GM12891 (cell line): ENCODE measurements at regions not wholly inside any gene's neighbourhood (a gene's known extent, or its start where the extent isn't known, plus 50 kb on each side); places are given as distances from the start of the nearest gene placed in this dataset.

Source experiments
- PAX5 ChIP-seq: IDR thresholded peaks from 2 replicates; pipeline ENCODE4 v1.6.1; 2011; ENCODE audit warnings: low read length, moderate library complexity, mild to moderate bottlenecking; ENCODE audit not compliant: insufficient read depth, severe bottlenecking
- POLR2A ChIP-seq: IDR thresholded peaks from 2 replicates; pipeline ENCODE4 v1.6.1; 2011; ENCODE audit warnings: low read depth, low read length, control low read depth
- POLR2AphosphoS5 ChIP-seq: IDR thresholded peaks from 2 replicates; pipeline ENCODE4 v1.6.1; 2011; ENCODE audit warnings: low read depth, low read length, control low read depth
- POU2F2 ChIP-seq: IDR thresholded peaks from 2 replicates; pipeline ENCODE4 v1.6.1; 2011; ENCODE audit warnings: low read depth, mild to moderate bottlenecking, control low read depth, low read length, moderate library complexity
- SPI1 ChIP-seq: IDR thresholded peaks from 2 replicates; pipeline ENCODE4 v1.6.1; 2011; ENCODE audit warnings: low read depth, low read length, control low read depth
- TAF1 ChIP-seq: IDR thresholded peaks from 2 replicates; pipeline ENCODE4 v1.6.1; 2011; ENCODE audit warnings: low read depth, low read length, control low read depth

- TF ChIP-seq POLR2A (no peak), POLR2AphosphoS5 (no peak), TAF1 (no peak), SPI1 (no peak), POU2F2 (no peak), PAX5 (no peak)
Observed at GRCh38 chr14:100673807-100674154, 52.9 kb upstream of the DLK1 start.
